GM12872 (cell line): ENCODE measurements at regions not wholly inside any gene's neighbourhood (a gene's known extent, or its start where the extent isn't known, plus 50 kb on each side); places are given as distances from the start of the nearest gene placed in this dataset.

ENCODE experiments used
- TF ChIP-seq, protein P1 (sequence below): IDR thresholded peaks from 3 replicates; pipeline ENCODE4 v1.5.1; 2011; ENCODE audit warnings: low read depth, mild to moderate bottlenecking, low read length, moderate library complexity; ENCODE audit not compliant: insufficient read depth

DNA sequence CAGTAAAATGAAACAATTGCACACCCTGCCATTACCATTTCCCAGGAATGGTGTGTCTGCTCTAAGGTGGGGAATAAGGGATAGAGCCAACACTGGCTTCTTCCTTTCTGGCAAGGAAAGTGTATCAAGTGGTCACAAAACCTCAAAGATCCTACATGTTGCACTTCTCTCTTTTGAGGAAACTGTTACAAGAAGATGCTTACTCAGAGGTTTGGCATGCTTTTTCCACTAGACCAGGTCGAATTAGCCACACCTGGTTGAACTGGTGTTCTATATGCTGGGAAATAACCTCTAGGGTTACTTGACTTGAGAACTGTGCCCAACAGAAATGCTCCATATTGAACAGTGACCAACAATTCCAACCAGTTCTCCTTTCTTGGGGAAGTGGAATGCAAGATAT, 102.9 kb downstream of the LRRN1 start:
- TF ChIP-seq, protein P1, sequence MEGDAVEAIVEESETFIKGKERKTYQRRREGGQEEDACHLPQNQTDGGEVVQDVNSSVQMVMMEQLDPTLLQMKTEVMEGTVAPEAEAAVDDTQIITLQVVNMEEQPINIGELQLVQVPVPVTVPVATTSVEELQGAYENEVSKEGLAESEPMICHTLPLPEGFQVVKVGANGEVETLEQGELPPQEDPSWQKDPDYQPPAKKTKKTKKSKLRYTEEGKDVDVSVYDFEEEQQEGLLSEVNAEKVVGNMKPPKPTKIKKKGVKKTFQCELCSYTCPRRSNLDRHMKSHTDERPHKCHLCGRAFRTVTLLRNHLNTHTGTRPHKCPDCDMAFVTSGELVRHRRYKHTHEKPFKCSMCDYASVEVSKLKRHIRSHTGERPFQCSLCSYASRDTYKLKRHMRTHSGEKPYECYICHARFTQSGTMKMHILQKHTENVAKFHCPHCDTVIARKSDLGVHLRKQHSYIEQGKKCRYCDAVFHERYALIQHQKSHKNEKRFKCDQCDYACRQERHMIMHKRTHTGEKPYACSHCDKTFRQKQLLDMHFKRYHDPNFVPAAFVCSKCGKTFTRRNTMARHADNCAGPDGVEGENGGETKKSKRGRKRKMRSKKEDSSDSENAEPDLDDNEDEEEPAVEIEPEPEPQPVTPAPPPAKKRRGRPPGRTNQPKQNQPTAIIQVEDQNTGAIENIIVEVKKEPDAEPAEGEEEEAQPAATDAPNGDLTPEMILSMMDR, result no peak

DNA sequence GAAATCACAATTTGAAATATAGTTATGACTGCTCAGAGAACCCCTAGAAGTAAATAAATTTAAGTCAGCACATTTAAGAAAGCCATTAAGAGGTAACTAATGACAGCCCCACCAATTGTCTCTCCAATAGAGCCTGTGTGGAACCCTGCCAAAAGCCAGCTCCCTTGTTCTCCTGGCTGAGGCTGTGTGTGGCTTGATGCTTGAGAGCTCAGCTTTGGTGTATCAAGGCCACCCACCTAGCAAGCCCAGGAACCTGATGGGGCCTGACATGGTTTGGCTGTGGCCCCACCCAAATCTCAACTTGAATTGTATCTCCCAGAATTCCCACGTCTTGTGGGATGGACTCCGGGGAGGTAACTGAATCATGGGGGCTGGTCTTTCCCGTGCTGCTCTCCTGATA, 106.9 kb downstream of the LRRN1 start:
- TF ChIP-seq, protein P1, result no peak

DNA sequence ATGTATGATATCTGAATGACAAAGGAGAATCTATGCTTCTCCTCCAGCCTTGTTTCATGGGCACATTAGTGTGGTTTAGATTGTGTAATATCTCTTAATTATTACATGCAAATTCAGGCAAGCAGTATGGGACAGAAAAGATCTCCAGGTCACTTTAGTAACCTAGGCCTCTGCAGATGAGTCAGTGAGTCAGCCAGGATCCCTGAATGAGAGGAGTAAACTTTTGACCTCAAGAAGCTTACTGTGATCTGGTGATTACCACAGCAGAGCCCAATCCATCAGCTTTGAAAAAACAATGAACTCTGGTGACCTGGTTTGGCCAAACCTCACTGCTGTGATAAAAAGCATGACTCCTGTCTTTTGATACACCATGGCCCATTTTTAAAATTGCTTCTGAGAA, 107.8 kb downstream of the LRRN1 start:
- TF ChIP-seq, protein P1, result no peak

DNA sequence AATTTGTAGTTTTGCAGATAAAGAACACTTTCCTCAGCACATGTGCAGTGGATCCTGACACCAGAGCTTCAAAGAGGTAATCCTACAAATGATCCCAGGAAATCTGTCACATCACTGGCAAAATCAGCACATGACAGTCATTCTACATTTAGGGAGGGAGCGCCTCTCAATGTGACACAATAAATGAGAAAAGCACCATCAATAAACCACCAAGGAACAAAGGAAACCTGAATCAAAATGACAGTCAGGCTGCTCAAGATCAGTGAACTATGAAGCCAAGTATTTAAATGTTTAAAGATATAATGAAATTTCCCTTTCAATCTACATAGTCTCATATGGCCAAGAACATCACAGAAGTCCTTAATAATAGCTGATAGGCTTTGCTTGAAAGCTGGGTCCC, 119.5 kb downstream of the LRRN1 start:
- TF ChIP-seq, protein P1, result no peak

DNA sequence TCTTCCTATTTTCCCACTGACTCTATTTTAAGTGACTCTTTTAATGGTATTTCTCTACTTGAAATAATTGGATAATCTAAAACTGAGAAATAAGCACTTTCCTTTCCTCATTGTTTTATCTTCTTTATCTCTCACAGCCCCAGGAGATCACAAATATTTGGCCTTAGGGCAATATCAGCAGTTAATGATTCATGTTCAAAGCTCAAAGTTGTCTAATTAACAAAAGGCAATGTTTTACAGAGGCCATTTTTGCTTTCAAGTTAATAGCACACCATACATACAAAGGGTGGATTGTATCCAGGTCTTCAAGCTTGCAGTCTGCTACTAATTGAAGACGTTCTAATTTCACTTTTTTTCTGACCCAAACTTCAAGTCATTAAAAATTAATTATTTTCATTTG, 120.1 kb downstream of the LRRN1 start:
- TF ChIP-seq, protein P1, result no peak

DNA sequence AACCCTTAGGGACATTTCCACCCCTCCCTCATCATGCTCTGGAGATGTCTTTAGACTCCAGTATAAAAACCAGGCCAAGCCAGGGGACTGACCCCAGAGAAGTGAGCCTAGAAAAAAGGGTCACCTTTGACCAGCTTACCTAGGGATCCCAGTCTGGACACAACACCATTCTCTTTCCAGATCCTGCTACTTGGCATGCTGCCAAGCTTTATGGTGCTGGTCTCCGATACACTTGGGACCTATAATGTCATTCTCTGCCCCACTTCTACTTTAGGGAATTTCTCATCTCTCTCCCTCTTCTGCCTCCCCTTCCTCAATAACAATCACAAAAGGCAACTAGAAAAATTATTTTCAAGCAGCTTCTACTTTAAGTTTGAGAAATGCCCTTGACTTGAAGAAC, 124.4 kb downstream of the LRRN1 start:
- TF ChIP-seq, protein P1, result no peak

DNA sequence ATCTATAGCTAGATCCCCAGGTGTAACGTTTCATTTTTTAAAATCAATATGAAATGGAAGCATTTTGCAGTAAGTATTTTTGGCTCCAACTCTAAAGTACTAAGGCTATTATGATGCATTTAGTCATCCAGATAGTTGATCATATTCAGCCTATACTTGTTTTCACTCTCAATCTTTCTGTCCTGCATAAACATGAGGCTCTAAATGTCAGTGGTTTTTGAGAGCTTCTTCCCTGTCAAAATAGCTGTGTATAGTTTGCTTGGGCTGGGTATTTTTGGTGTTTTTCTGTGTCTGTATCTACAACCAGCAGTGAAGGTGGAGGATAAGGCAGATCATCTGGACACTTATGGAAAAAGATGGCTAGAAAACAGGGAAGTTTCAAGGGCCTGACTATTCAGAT, 128.0 kb downstream of the LRRN1 start:
- TF ChIP-seq, protein P1, result no peak

DNA sequence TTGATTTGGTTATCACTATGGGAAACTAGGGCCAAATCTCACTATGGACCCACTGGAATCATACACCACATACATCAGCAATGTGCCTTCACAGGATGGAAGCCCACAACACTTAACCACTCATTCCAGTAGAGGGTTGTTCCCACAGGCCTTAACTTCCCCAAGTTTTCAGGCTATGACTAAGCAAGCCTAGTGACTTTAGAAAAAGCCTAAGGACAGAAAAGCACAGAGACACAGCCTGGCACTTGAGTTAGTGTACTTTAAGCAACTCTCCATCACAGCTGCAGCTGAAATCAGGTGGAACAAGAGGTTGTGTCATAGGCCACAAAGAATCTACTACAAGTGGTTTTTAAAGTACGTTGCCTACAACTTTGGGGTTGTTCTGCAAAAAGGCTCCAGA, 128.7 kb downstream of the LRRN1 start:
- TF ChIP-seq, protein P1, result no peak
